T-helper 2 cell treated with Interferon-gamma antibody and Interleukin-4, amounts not matched to agents 100 ng/mL and 5 ng/mL, for 36 hours (primary cell): ENCODE measurements at regions not wholly inside any gene's neighbourhood (a gene's known extent, or its start where the extent isn't known, plus 50 kb on each side); places are given as distances from the start of the nearest gene placed in this dataset.

Source experiments
- intact Hi-C: fragments of 100-400 bp; cut with micrococcal nuclease; formaldehyde crosslinking; loops from one replicate; pipeline ENCODE4 v1.15.1; 2023

- intact Hi-C loops = no loop called here
Observed at GRCh38 chr3:34862456-34862855, 776.9 kb upstream of the ARPP21 start.

- intact Hi-C loops = no loop called here
Observed at GRCh38 chr3:34863485-34863884, 775.8 kb upstream of the ARPP21 start.

- intact Hi-C loops = no loop called here
Observed at GRCh38 chr3:34864011-34864410, 775.3 kb upstream of the ARPP21 start.

GRCh38 chr3:34865346-34865745, 774.0 kb upstream of the ARPP21 start:
- intact Hi-C loops = no loop called here

GRCh38 chr3:34868935-34869334, 770.4 kb upstream of the ARPP21 start:
- intact Hi-C loops = no loop called here

- intact Hi-C loops = no loop called here
Observed at GRCh38 chr3:34869696-34870095, 769.6 kb upstream of the ARPP21 start.

- intact Hi-C loops = no loop called here
Observed at GRCh38 chr3:34872406-34872805, 766.9 kb upstream of the ARPP21 start.

GRCh38 chr3:34876997-34877396, 762.3 kb upstream of the ARPP21 start:
- intact Hi-C loops = no loop called here

- intact Hi-C loops = no loop called here
Observed at GRCh38 chr3:34878488-34878887, 760.8 kb upstream of the ARPP21 start.

GRCh38 chr3:34881026-34881425, 758.3 kb upstream of the ARPP21 start:
- intact Hi-C loops = no loop called here

GRCh38 chr3:34882764-34883163, 756.6 kb upstream of the ARPP21 start:
- intact Hi-C loops = no loop called here

- intact Hi-C loops = no loop called here
Observed at GRCh38 chr3:34884007-34884406, 755.3 kb upstream of the ARPP21 start.

GRCh38 chr3:34886443-34886842, 752.9 kb upstream of the ARPP21 start:
- intact Hi-C loops = no loop called here

- intact Hi-C loops = no loop called here
Observed at GRCh38 chr3:34889641-34890040, 749.7 kb upstream of the ARPP21 start.

GRCh38 chr3:34890247-34890646, 749.1 kb upstream of the ARPP21 start:
- intact Hi-C loops = no loop called here

GRCh38 chr3:34891941-34892340, 747.4 kb upstream of the ARPP21 start:
- intact Hi-C loops = no loop called here

- intact Hi-C loops = no loop called here
Observed at GRCh38 chr3:34895841-34896240, 743.5 kb upstream of the ARPP21 start.

- intact Hi-C loops = loop anchor here (5.0 kb wide), 1 partner anchor 318 kb away; no protein-coding TSS in a partner anchor
Observed at GRCh38 chr3:34909679-34910078, 729.6 kb upstream of the ARPP21 start.

- intact Hi-C loops = no loop called here
Observed at GRCh38 chr3:34919025-34919424, 720.3 kb upstream of the ARPP21 start.

GRCh38 chr3:34920806-34921205, 718.5 kb upstream of the ARPP21 start:
- intact Hi-C loops = no loop called here

- intact Hi-C loops = no loop called here
Observed at GRCh38 chr3:34924961-34925360, 714.4 kb upstream of the ARPP21 start.

GRCh38 chr3:34925851-34926250, 713.5 kb upstream of the ARPP21 start:
- intact Hi-C loops = no loop called here

GRCh38 chr3:34929036-34929435, 710.3 kb upstream of the ARPP21 start:
- intact Hi-C loops = no loop called here

GRCh38 chr3:34934660-34935059, 704.7 kb upstream of the ARPP21 start:
- intact Hi-C loops = no loop called here
